Smooth muscle cell (in vitro differentiated cells): ENCODE measurements at regions not wholly inside any gene's neighbourhood (a gene's known extent, or its start where the extent isn't known, plus 50 kb on each side); places are given as distances from the start of the nearest gene placed in this dataset.

Source experiments
- DNase-seq: peaks from one replicate; lab custom pipeline; 2025; ENCODE audit not compliant: unreplicated experiment; lab: John Stamatoyannopoulos, UW
- H2AFZ ChIP-seq: fragments of 200-600 bp; sonication (generic); 2 replicates; pipeline ENCODE4 v1.6.0; 2016; ENCODE audit warnings: antibody characterized with exemption, low read depth, mild to moderate bottlenecking
- H3F3A ChIP-seq: fragments of 200-600 bp; sonication (generic); 2 replicates; pipeline ENCODE4 v1.6.0; 2017; ENCODE audit warnings: antibody characterized with exemption, low read depth
- H3K27ac ChIP-seq: fragments of 200-600 bp; sonication (generic); 2 replicates; pipeline ENCODE4 v1.5.1; 2016; ENCODE audit warnings: low read depth, mild to moderate bottlenecking
- H3K27me3 ChIP-seq: fragments of 200-600 bp; sonication (generic); 2 replicates; pipeline ENCODE4 v1.6.1; 2016; ENCODE audit warnings: low read depth, mild to moderate bottlenecking
- H3K36me3 ChIP-seq: fragments of 200-600 bp; sonication (generic); 2 replicates; pipeline ENCODE4 v1.5.1; 2016; ENCODE audit warnings: low read depth
- H3K4me1 ChIP-seq: fragments of 200-600 bp; sonication (generic); 2 replicates; pipeline ENCODE4 v1.5.1; 2016; ENCODE audit warnings: low read depth
- H3K4me2 ChIP-seq: fragments of 200-600 bp; sonication (generic); 2 replicates; pipeline ENCODE4 v1.6.0; 2016; ENCODE audit warnings: mild to moderate bottlenecking
- H3K4me3 ChIP-seq: fragments of 200-600 bp; sonication (generic); 2 replicates; pipeline ENCODE4 v1.5.1; 2016; ENCODE audit warnings: mild to moderate bottlenecking
- H3K79me2 ChIP-seq: fragments of 200-600 bp; sonication (generic); 2 replicates; pipeline ENCODE4 v1.6.0; 2016; ENCODE audit warnings: low read depth, mild to moderate bottlenecking
- H3K9ac ChIP-seq: fragments of 200-600 bp; sonication (generic); 2 replicates; pipeline ENCODE4 v1.6.0; 2016; ENCODE audit warnings: low read depth
- H3K9me3 ChIP-seq: fragments of 200-600 bp; sonication (generic); replicated peaks from 2 replicates; pipeline ENCODE4 v1.5.1; 2016; ENCODE audit warnings: low read depth
- H4K20me1 ChIP-seq: fragments of 200-600 bp; sonication (generic); 2 replicates; pipeline ENCODE4 v1.6.0; 2016; ENCODE audit warnings: low read depth
- WGBS: methylation state at CpG from one replicate; pipeline ENCODE4 v1.1.7; 2016; ENCODE audit warnings: low lambda C conversion rate; 5-methylcytosine and 5-hydroxymethylcytosine counted together
- TF ChIP-seq, protein P1 (sequence below): fragments of 200-600 bp; sonication (generic); IDR thresholded peaks from 2 replicates; pipeline ENCODE4 v1.5.1; 2017; ENCODE audit warnings: borderline replicate concordance, mild to moderate bottlenecking, antibody characterized with exemption; ENCODE audit not compliant: insufficient read depth, poor library complexity, severe bottlenecking

DNA sequence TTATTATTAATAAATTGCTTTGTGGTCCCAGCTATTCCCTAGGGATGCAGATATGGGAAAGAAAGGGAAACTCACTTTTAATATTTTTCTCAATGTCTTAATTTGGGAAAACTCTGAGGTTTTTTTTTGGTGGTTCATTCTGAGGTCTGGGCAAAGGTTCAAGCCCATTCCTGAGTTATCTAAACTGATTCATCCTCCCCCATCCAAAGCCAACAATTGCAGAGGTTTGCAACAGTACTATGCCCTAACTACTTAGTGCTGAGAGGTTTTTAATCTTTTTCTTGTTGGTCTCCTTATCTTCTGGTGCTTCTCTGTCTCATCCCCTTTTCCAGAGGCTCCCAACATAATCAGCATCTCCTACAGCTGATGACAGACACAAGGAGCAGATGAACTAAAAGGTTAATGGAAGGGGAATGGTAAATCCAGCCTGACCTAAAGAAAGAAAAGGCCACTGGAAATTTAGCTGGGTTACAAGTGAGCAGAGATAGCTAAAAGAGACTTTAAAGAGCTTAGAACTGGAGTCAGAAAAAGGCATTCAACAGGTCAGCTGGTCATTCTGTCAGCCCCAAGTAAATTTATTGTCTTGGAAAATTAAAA is 390.4 kb downstream of the TGFB2 start:
- H3K27ac ChIP-seq = no peak overlapping the region
- TF ChIP-seq, protein P1, sequence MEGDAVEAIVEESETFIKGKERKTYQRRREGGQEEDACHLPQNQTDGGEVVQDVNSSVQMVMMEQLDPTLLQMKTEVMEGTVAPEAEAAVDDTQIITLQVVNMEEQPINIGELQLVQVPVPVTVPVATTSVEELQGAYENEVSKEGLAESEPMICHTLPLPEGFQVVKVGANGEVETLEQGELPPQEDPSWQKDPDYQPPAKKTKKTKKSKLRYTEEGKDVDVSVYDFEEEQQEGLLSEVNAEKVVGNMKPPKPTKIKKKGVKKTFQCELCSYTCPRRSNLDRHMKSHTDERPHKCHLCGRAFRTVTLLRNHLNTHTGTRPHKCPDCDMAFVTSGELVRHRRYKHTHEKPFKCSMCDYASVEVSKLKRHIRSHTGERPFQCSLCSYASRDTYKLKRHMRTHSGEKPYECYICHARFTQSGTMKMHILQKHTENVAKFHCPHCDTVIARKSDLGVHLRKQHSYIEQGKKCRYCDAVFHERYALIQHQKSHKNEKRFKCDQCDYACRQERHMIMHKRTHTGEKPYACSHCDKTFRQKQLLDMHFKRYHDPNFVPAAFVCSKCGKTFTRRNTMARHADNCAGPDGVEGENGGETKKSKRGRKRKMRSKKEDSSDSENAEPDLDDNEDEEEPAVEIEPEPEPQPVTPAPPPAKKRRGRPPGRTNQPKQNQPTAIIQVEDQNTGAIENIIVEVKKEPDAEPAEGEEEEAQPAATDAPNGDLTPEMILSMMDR = no peak

DNA sequence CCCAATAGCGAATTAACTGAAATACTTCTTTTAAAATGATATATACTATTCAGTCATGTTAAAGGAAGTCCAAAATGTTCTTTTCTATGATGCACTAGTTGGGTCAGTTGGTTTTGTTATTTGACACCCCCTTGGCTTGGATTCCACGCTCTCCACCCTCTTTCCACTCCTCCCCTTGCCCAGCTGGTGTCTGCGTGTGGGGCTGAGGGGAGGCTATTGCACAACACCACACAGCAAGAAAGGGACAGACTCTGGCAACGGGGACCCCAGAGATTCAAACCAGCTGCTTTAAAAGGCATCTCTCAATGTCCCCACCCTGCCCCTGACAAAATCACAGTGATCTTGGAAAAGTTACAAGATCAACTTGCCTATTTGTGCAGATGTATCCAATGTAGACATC is 394.3 kb downstream of the TGFB2 start:
- H3K27ac ChIP-seq = no peak overlapping the region
- 68% methylated on average over 4 of the region's 4 CpGs for WGBS
- no peaks in the 10 kb centered on the region for H3K4me1 ChIP-seq
- no peak for DNase-seq
- TF ChIP-seq, protein P1 = no peak
- H3K9ac ChIP-seq = no peak overlapping the region
- H4K20me1 ChIP-seq = no peaks in the 10 kb centered on the region
- H3K4me3 ChIP-seq = no peak overlapping the region
- H3K27me3 ChIP-seq = no peaks in the 10 kb centered on the region
- H2AFZ ChIP-seq = no peak overlapping the region
- no peaks in the 10 kb centered on the region for H3K79me2 ChIP-seq
- H3K36me3 ChIP-seq = no peaks in the 10 kb centered on the region
- H3K9me3 ChIP-seq = no peaks in the 10 kb centered on the region
- no peaks in the 10 kb centered on the region for H3F3A ChIP-seq
- H3K4me2 ChIP-seq = no peak overlapping the region

More for the DNA sequence above, 390.4 kb downstream of the TGFB2 start:
- no peaks in the 10 kb centered on the region for H3K36me3 ChIP-seq
- no peaks in the 10 kb centered on the region for H4K20me1 ChIP-seq
- H3K4me1 ChIP-seq = no peaks in the 10 kb centered on the region
- no peak overlapping the region for H2AFZ ChIP-seq
- H3K4me3 ChIP-seq = no peak overlapping the region
- H3K4me2 ChIP-seq = peak overlapping the region; percentile 16
- no peaks in the 10 kb centered on the region for H3K9me3 ChIP-seq
- H3K9ac ChIP-seq = no peak overlapping the region
- no peaks in the 10 kb centered on the region for H3K79me2 ChIP-seq
- H3K27me3 ChIP-seq = no peaks in the 10 kb centered on the region
- no peaks in the 10 kb centered on the region for H3F3A ChIP-seq
- no peak for DNase-seq

DNA sequence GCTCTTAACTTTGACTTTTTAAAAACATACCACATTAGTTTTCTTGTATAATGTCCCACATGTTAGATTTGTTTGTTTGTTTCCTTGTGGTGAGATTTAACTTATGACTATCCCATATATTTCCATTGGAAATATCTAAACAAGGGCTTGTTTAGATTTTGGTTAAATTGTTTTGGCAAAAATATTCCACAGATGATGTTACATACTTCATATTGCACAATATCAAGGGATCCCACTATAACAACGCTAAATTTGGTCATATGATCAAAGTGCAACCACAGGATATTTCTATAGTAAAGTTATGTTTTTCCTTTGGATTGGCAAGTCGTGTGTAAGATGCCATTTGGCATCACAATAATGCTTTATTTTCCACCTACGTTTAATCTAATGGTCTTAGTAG is 396.7 kb downstream of the TGFB2 start:
- no peak overlapping the region for H3K9ac ChIP-seq
- H3K36me3 ChIP-seq = no peaks in the 10 kb centered on the region
- H3K4me2 ChIP-seq = no peak overlapping the region
- no peaks in the 10 kb centered on the region for H4K20me1 ChIP-seq
- H3K27ac ChIP-seq = no peak overlapping the region
- H3F3A ChIP-seq = no peaks in the 10 kb centered on the region
- H3K27me3 ChIP-seq = no peaks in the 10 kb centered on the region
- no peak overlapping the region for H2AFZ ChIP-seq
- no peaks in the 10 kb centered on the region for H3K4me1 ChIP-seq
- H3K4me3 ChIP-seq = no peak overlapping the region
- 90% methylated on average over 3 of the region's 3 CpGs for WGBS
- DNase-seq = no peak
- no peaks in the 10 kb centered on the region for H3K9me3 ChIP-seq
- no peaks in the 10 kb centered on the region for H3K79me2 ChIP-seq
- TF ChIP-seq, protein P1 = no peak

DNA sequence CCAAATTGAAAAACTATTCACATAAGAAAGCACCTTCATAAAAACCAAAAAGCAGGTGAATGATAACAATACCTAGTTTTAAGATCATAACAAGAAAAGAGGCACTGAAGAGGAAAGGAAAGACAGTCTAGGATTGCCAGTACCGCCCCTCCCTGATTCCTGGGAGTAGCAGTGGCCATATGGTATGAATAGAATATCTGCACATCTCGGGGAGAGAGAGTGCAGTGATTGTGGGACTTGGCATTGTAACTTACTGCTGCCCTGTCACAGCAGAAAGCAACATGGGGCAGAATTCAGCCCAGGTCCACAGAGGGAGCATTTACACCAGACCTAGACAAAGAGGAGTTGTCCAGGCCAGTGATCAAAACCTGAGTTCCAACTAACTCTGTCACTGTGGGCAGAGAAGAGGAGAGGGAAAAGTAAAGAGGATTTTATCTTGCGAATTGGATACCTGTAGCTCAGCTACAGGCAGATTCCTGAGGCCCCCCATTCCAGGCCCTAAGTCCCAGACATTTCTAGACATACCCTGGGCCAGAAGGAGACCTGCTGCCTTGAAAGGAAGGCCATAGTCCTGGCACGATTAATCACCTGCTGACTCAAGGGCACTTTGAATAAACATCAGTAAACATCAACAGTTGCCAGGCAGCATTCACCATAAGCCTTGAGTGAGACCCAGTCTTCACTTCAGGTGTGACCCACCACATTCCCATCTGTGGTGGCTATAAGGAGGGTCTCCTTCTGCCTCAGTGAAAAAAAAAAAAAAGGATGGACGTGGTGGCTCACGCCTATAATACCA is 397.5 kb downstream of the TGFB2 start:
- no peaks in the 10 kb centered on the region for H3K27me3 ChIP-seq

More for the DNA sequence above, 397.5 kb downstream of the TGFB2 start:
- H3K27ac ChIP-seq = no peak overlapping the region
- H3K4me2 ChIP-seq = no peak overlapping the region
- no peaks in the 10 kb centered on the region for H3K79me2 ChIP-seq
- no peaks in the 10 kb centered on the region for H3K4me1 ChIP-seq
- no peaks in the 10 kb centered on the region for H4K20me1 ChIP-seq
- no peak overlapping the region for H2AFZ ChIP-seq
- no peaks in the 10 kb centered on the region for H3F3A ChIP-seq
- DNase-seq = no peak
- WGBS = 94% methylated on average over 6 of the region's 6 CpGs
- no peaks in the 10 kb centered on the region for H3K36me3 ChIP-seq
- H3K9me3 ChIP-seq = no peaks in the 10 kb centered on the region
- TF ChIP-seq, protein P1 = no peak
- no peak overlapping the region for H3K4me3 ChIP-seq
- H3K9ac ChIP-seq = no peak overlapping the region
